Dendritic cell treated with granulocyte-macrophage colony-stimulating factor and Interleukin-4, amounts not matched to agents 40 ng/mL and 50 ng/mL, for 4 days (primary cell): ENCODE measurements at regions not wholly inside any gene's neighbourhood (a gene's known extent, or its start where the extent isn't known, plus 50 kb on each side); places are given as distances from the start of the nearest gene placed in this dataset.

Source experiments
- H3K27ac Mint-ChIP-seq: one replicate; pipeline ENCODE4 v1.8.0; 2022; ENCODE audit warnings: mild to moderate bottlenecking, mixed read lengths
- H3K27me3 Mint-ChIP-seq: one replicate; pipeline ENCODE4 v1.8.0; 2022; ENCODE audit warnings: mild to moderate bottlenecking, mixed read lengths
- H3K36me3 Mint-ChIP-seq: one replicate; pipeline ENCODE4 v1.8.0; 2022; ENCODE audit warnings: low read depth, mixed read lengths
- H3K4me1 Mint-ChIP-seq: one replicate; pipeline ENCODE4 v1.8.0; 2022; ENCODE audit warnings: low read depth, mixed read lengths
- H3K4me3 Mint-ChIP-seq: one replicate; pipeline ENCODE4 v1.8.0; 2022; ENCODE audit warnings: mild to moderate bottlenecking, moderate library complexity, mixed read lengths
- H3K9me3 Mint-ChIP-seq: one replicate; pipeline ENCODE4 v1.8.0; 2022; ENCODE audit warnings: mixed read lengths
- intact Hi-C: fragments of 100-400 bp; cut with micrococcal nuclease; formaldehyde crosslinking; loops from one replicate; pipeline ENCODE4 v1.15.0; 2022

DNA sequence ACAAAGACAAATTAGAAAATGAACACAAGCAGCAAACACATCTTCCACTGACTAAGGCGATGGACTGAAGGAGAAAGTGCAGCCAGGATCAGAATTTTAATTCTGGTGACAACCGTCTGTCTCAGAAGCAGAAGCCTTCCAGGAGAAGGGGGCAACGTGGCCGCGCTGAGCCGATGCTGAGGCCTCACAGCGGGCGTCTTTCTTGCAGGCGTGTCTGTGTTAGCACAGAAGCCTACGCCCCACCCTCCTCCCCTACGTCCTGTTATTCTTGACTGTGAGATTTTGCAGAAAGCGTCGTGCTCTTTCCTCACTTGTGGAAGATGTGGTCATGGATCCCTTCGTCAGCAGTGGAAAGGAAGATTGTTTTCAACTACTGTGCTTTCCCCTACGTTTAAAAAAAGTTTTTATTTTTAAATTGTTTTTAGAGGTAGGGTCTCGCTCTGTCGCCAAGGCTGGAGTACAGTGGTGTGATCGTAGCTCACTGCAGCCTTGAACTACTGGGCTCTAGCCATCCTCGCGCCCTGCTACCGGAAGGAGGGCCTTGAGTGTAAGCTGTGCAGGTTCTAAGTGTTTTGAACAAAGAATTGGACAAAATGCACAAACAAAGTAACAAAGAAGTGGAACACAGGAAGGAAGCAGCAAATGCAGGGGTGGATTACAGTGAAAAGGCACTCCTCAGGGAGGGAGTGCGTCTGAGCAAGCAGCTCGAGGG is 422.0 kb downstream of the GALR1 start:
- Mint-ChIP-seq H3K9me3 (no peaks in the 10 kb centered on the region), H3K27ac (no peak overlapping the region), H3K4me3 (no peak overlapping the region), H3K27me3 (peaks cover 5% of the 10 kb centered on the region), H3K36me3 (no peaks in the 10 kb centered on the region), H3K4me1 (no peaks in the 10 kb centered on the region)
- intact Hi-C loops: no loop called here

DNA sequence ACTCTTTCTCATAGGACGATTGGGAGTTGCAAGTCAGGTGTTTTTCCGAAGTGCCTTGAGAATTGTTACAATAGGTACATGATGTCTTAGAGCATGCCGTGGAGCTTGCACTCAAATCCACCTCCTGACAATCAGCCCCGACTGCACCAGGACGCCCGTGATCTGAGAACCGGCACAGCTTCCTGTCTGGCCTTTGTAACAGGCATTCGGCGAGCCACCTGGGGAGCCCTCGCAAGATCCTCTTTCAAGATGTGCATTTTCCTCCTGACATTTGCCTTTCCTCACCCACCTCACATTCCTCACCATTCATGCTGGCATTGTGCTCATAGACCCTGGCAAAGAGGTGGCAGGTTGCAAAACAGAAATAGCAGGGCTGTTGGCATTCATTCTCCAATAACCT is 427.3 kb downstream of the GALR1 start:
- no peak overlapping the region for H3K27ac Mint-ChIP-seq
- peaks cover 3% of the 10 kb centered on the region for H3K27me3 Mint-ChIP-seq
- intact Hi-C loops: no loop called here
- no peaks in the 10 kb centered on the region for H3K4me1 Mint-ChIP-seq
- no peaks in the 10 kb centered on the region for H3K9me3 Mint-ChIP-seq
- no peak overlapping the region for H3K4me3 Mint-ChIP-seq
- no peaks in the 10 kb centered on the region for H3K36me3 Mint-ChIP-seq

DNA sequence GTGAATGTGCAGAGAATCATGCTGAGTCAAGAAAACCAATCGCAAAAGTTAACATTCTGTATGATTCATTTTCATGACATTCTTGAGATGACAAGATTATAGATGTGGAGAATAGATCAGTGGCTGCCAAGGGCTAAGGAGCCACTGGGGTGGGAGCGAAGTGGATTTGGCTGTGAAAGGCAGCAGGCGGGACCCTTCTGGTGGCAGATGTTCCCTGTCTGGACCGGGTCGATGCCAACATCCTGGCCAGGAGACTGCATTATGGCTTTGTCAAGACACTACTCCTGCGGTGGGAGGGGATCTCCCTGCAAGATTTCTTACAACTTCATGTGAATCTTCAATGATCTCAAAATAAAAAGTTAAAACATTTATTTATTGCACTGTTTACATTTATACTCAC is 427.9 kb downstream of the GALR1 start:
- intact Hi-C loops: no loop called here
- Mint-ChIP-seq H3K27ac (no peak overlapping the region), H3K36me3 (no peaks in the 10 kb centered on the region), H3K27me3 (peaks cover 3% of the 10 kb centered on the region), H3K4me3 (no peak overlapping the region), H3K4me1 (no peaks in the 10 kb centered on the region), H3K9me3 (no peaks in the 10 kb centered on the region)

GRCh38 chr18:77679869-77680268 is 430.2 kb downstream of the GALR1 start:
- Mint-ChIP-seq H3K36me3 (no peaks in the 10 kb centered on the region), H3K27ac (no peak overlapping the region), H3K9me3 (no peaks in the 10 kb centered on the region), H3K27me3 (peaks cover 3% of the 10 kb centered on the region), H3K4me3 (no peak overlapping the region), H3K4me1 (no peaks in the 10 kb centered on the region)
- intact Hi-C loops: no loop called here

DNA sequence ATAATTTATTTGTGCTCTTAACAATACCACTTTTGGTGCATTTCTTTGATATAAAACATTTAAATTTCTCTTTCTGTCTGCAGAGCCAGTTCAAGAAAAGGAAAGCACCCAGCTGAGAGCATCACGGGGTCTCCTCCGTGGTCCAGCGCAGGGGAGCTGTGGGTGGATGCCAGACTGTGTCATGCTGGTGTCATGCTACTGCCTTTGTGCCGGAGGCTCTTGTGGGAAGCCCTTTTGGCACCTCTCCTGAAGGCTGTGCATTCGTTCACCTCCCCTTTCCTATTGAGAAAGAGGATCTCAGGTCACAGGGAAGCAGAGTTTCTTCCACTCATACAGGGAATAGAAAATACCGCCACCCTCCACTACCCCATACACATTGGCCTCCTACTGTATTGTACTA is 450.4 kb downstream of the GALR1 start:
- Mint-ChIP-seq H3K27ac (no peak overlapping the region), H3K4me3 (no peak overlapping the region), H3K27me3 (no peaks in the 10 kb centered on the region), H3K9me3 (no peaks in the 10 kb centered on the region), H3K36me3 (no peaks in the 10 kb centered on the region), H3K4me1 (no peaks in the 10 kb centered on the region)
- intact Hi-C loops: no loop called here

DNA sequence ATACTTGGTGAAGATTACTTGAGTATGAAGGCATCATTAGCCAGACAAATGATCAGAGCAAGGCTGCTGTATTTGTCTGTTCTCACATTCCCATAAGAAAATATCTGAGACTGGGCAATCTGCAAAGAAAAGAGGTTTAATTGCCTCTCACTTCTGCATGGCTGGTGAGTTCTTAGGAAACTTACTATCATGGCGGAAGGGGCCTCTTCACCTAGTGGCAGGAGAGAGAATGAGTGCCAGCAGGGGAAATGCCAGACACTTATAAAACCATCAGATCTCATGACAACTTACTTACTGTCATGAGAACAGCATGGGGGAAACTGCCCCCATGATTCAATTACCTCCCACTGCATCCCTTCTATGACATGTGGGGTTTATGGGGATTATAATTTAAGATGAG is 452.3 kb downstream of the GALR1 start:
- Mint-ChIP-seq H3K4me1 (no peaks in the 10 kb centered on the region), H3K36me3 (no peaks in the 10 kb centered on the region), H3K27ac (no peak overlapping the region), H3K9me3 (no peaks in the 10 kb centered on the region), H3K4me3 (no peak overlapping the region), H3K27me3 (no peaks in the 10 kb centered on the region)
- intact Hi-C loops: no loop called here

GRCh38 chr18:77702686-77703085 is 453.0 kb downstream of the GALR1 start:
- intact Hi-C loops: no loop called here
- Mint-ChIP-seq H3K27ac (no peak overlapping the region), H3K4me1 (no peaks in the 10 kb centered on the region), H3K9me3 (no peaks in the 10 kb centered on the region), H3K36me3 (no peaks in the 10 kb centered on the region), H3K4me3 (no peak overlapping the region), H3K27me3 (no peaks in the 10 kb centered on the region)

DNA sequence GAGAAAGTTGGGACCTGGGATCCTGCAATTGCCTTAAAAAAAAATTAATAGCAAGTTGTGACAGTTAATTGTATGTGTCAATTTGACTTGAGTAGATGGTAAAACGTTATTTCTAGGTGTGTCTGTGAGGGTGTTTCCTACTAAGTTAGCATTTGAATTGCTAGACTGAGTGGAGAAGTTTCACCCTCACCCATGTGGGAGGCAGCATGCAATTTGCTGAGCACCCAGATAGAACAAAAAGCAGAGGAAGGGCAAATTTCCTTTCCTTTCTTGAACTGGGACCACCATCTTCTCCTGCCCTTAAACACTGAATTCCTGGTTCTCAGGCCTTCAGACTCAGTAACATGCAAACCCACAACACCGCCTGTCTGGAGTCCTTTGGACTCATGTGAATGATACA is 455.7 kb downstream of the GALR1 start:
- Mint-ChIP-seq H3K27me3 (no peaks in the 10 kb centered on the region), H3K4me1 (no peaks in the 10 kb centered on the region), H3K36me3 (no peaks in the 10 kb centered on the region), H3K9me3 (no peaks in the 10 kb centered on the region), H3K27ac (no peak overlapping the region), H3K4me3 (no peak overlapping the region)
- intact Hi-C loops: no loop called here

DNA sequence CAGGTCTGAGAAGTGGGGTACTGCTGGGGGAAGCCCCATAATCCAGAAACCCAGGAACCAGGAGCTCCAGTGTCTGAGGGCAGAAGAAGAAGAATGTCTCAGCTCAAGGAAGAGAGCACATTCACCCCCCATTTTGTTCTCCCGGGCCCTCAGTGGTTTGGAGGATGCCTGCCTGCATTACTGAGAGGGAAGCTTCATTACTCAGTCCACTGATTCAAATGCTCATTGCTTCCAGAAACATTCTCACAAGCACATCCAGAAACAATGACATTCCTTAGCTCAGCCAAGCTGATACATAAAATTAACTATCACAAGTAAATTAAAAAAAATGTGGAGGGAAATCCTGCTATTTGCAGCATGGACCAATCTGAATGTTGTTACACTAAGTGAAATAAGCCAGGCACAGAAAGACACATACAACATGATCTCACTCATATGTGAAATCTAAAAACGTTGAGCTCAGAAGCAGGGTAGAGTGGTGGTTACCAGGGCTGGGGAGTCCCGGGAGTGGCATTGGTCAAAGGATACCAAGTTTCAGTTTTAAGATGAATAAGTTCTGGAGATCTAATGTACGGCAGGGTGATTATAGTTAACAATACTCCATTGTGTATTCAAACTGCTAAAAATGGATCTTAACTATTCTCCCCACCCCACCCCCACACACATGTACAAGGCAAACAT is 459.3 kb downstream of the GALR1 start:
- H3K27ac Mint-ChIP-seq: no peak overlapping the region
- H3K27me3 Mint-ChIP-seq: no peaks in the 10 kb centered on the region
- H3K4me3 Mint-ChIP-seq: no peak overlapping the region
- no peaks in the 10 kb centered on the region for H3K9me3 Mint-ChIP-seq
- H3K36me3 Mint-ChIP-seq: no peaks in the 10 kb centered on the region
- intact Hi-C loops: no loop called here
- H3K4me1 Mint-ChIP-seq: no peaks in the 10 kb centered on the region

- Mint-ChIP-seq H3K27me3 (no peaks in the 10 kb centered on the region), H3K9me3 (no peaks in the 10 kb centered on the region), H3K36me3 (no peaks in the 10 kb centered on the region), H3K27ac (no peak overlapping the region), H3K4me1 (no peaks in the 10 kb centered on the region), H3K4me3 (no peak overlapping the region)
- intact Hi-C loops: no loop called here
Observed at GRCh38 chr18:77711096-77711495, 461.4 kb downstream of the GALR1 start.

DNA sequence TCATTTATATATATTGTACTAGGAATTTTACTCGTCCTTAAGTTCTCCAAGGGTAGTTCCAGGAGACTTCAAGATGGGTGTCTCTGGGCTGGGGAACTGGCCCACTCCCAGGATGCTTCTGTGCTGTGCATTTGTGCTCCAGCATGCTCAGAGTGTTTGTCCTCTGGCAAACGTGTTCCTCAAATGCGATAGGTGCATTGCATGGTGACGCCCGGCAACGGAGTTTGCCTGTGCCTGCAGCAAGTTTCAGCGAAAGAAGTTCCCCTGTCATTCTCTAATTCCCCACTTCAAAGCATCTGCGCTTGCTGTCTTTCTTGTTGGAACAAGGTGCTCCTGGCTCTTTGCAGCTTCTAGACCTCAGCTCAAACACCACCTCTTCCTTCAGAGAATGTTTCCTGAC is 465.1 kb downstream of the GALR1 start:
- Mint-ChIP-seq H3K9me3 (no peaks in the 10 kb centered on the region), H3K27ac (no peak overlapping the region), H3K4me1 (no peaks in the 10 kb centered on the region), H3K27me3 (no peaks in the 10 kb centered on the region), H3K4me3 (no peak overlapping the region), H3K36me3 (no peaks in the 10 kb centered on the region)
- intact Hi-C loops: no loop called here

GRCh38 chr18:77716282-77716681 is 466.6 kb downstream of the GALR1 start:
- H3K4me1 Mint-ChIP-seq: no peaks in the 10 kb centered on the region
- no peak overlapping the region for H3K4me3 Mint-ChIP-seq
- H3K27ac Mint-ChIP-seq: no peak overlapping the region
- H3K36me3 Mint-ChIP-seq: no peaks in the 10 kb centered on the region
- H3K9me3 Mint-ChIP-seq: no peaks in the 10 kb centered on the region
- no peaks in the 10 kb centered on the region for H3K27me3 Mint-ChIP-seq
- intact Hi-C loops: no loop called here

GRCh38 chr18:77733292-77733903 is 483.8 kb downstream of the GALR1 start:
- H3K27me3 Mint-ChIP-seq: no peaks in the 10 kb centered on the region
- H3K4me1 Mint-ChIP-seq: no peaks in the 10 kb centered on the region
- H3K4me3 Mint-ChIP-seq: no peak overlapping the region
- H3K27ac Mint-ChIP-seq: no peak overlapping the region
- intact Hi-C loops: no loop called here
- no peaks in the 10 kb centered on the region for H3K36me3 Mint-ChIP-seq
- H3K9me3 Mint-ChIP-seq: no peaks in the 10 kb centered on the region

DNA sequence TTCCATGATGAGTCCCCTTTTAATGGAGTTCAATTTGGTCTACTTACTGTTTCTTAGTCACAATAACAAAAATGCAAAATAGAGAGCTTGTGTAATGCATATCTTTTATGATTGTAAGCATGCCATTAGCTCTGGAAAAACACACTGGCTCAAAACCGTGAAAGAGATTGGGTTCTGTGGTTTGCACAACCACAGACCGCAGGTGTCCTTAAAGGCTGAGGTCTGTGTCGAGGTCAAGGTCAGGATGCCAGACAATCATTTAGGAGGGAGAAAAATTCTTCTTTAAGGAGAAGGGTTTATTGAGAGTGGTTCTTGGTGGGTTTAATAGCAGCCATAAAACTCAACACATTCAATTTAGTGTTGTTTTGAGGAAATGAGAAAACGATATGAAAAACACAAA is 487.2 kb downstream of the GALR1 start:
- Mint-ChIP-seq H3K36me3 (no peaks in the 10 kb centered on the region), H3K9me3 (no peaks in the 10 kb centered on the region), H3K27me3 (no peaks in the 10 kb centered on the region), H3K4me3 (no peak overlapping the region), H3K4me1 (no peaks in the 10 kb centered on the region), H3K27ac (no peak overlapping the region)
- intact Hi-C loops: no loop called here
